ENCODE measurements at regions not wholly inside any gene's neighbourhood (a gene's known extent, or its start where the extent isn't known, plus 50 kb on each side); places are given as distances from the start of the nearest gene placed in this dataset.

DNA sequence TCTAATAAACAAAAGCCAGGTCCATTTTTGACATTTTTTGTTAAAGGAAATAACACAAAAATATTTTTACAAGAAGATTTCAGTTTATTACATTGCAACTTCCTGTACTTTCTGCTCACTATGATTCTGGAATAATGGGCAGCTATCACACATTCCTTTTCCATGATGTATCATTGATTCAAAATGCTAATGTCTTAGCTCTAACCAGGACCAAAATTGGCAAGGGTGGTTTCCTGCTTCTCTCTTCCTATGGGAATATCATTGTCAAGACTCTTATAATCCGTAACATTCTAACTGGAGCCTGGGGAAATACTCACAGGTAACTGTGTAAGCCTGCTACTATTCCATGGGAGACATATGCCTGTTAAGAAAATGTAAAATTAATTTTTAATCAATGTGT is 218.6 kb downstream of the DCAF12L2 start:
- no peak overlapping the region for H3K27ac ChIP-seq (ENCODE audit: insufficient read depth, low read depth, low read length)
- H4K20me1 ChIP-seq (replicated peaks; ENCODE audit: control insufficient read depth, extremely low read depth, insufficient read depth, low read length) = no peaks in the 10 kb centered on the region
- H3K4me2 ChIP-seq (ENCODE audit: insufficient read depth, low read length) = no peak overlapping the region
- H3K79me2 ChIP-seq (ENCODE audit: control insufficient read depth, insufficient read depth, low read length) = no peaks in the 10 kb centered on the region
- no peak overlapping the region for H2AFZ ChIP-seq (ENCODE audit: low read depth, low read length)
- ChIA-PET POLR2A (no interaction called here), CTCF (no interaction called here)
- no peaks in the 10 kb centered on the region for H3K4me1 ChIP-seq (ENCODE audit: control insufficient read depth, extremely low read depth, insufficient read depth, low read length)
- BruUV-seq (replicated peaks) = no TSS peak
- intact Hi-C loops (cut with micrococcal nuclease) (no loop called here), dilution Hi-C loops (cut with MboI; ENCODE audit: extremely low pct_ligation_motif_present, low sequenced_read_pairs) (no loop called here)
- no peak overlapping the region for H3K4me3 ChIP-seq (replicated peaks in 1 of 3; ENCODE audit: insufficient read depth in 1 of 3, low read depth in 1 of 3, low read length in 3 of 3)
- H3K36me3 ChIP-seq (ENCODE audit: control insufficient read depth in 2 of 2, extremely low read depth in 1 of 2, insufficient read depth in 2 of 2, low read length in 2 of 2) = no peaks in the 10 kb centered on the region
- no peak for TF ChIP-seq POLR2AphosphoS5 (IDR thresholded peaks at IDR 0.05; ENCODE audit: insufficient read depth, low read depth, low read length)
- TF ChIP-seq, protein P1, sequence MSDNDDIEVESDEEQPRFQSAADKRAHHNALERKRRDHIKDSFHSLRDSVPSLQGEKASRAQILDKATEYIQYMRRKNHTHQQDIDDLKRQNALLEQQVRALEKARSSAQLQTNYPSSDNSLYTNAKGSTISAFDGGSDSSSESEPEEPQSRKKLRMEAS (IDR thresholded peaks at IDR 0.05; ENCODE audit: insufficient read depth, insufficient read length) = no peak
- DNase-seq (ENCODE audit: low read depth, low spot score) (no peak), FAIRE-seq (no peak)
- no peaks in the 10 kb centered on the region for H3K9me3 ChIP-seq (replicated peaks; ENCODE audit: control insufficient read depth, insufficient read depth, low read length)
- H3K9me1 ChIP-seq (replicated peaks; ENCODE audit: control insufficient read depth, extremely low read depth, insufficient read depth, low read length) = no peaks in the 10 kb centered on the region
- no peak overlapping the region for H3K9ac ChIP-seq (replicated peaks; ENCODE audit: extremely low read depth, insufficient read depth, low read length)
- no peaks in the 10 kb centered on the region for H3K27me3 ChIP-seq (ENCODE audit: control insufficient read depth in 2 of 2, insufficient read depth in 2 of 2, low read length in 2 of 2)

DNA sequence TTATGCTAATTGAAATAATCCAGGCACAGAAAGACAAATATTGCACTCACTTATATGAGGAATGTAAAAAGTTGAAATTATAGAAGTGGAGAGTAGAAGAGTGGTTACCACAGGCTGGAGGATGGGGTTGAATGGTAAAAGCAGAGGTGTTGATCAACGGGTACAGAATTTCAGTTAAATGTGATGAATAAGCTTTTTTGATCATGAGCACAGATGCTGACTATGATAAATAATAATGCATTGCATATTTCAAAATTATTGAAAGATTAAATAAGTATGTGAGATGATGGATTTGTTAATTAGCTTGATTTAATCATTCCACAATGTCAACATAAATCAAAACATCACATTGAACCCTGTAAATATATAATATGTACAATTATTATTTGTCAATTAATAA is 213.1 kb downstream of the DCAF12L2 start:
- Histone ChIP-seq H3K4me3 (replicated peaks in 1 of 3; ENCODE audit: insufficient read depth in 1 of 3, low read depth in 1 of 3, low read length in 3 of 3) (no peak overlapping the region), H3K36me3 (ENCODE audit: control insufficient read depth in 2 of 2, extremely low read depth in 1 of 2, insufficient read depth in 2 of 2, low read length in 2 of 2) (no peaks in the 10 kb centered on the region), H3K9me1 (replicated peaks; ENCODE audit: control insufficient read depth, extremely low read depth, insufficient read depth, low read length) (no peaks in the 10 kb centered on the region), H2AFZ (ENCODE audit: low read depth, low read length) (no peak overlapping the region), H3K9me3 (replicated peaks; ENCODE audit: control insufficient read depth, insufficient read depth, low read length) (no peaks in the 10 kb centered on the region), H3K27ac (ENCODE audit: insufficient read depth, low read depth, low read length) (no peak overlapping the region), H3K4me2 (ENCODE audit: insufficient read depth, low read length) (no peak overlapping the region), H3K4me1 (ENCODE audit: control insufficient read depth, extremely low read depth, insufficient read depth, low read length) (no peaks in the 10 kb centered on the region), H3K27me3 (ENCODE audit: control insufficient read depth in 2 of 2, insufficient read depth in 2 of 2, low read length in 2 of 2) (no peaks in the 10 kb centered on the region), H3K9ac (replicated peaks; ENCODE audit: extremely low read depth, insufficient read depth, low read length) (no peak overlapping the region), H3K79me2 (ENCODE audit: control insufficient read depth, insufficient read depth, low read length) (no peaks in the 10 kb centered on the region), H4K20me1 (replicated peaks; ENCODE audit: control insufficient read depth, extremely low read depth, insufficient read depth, low read length) (no peaks in the 10 kb centered on the region)
- no peak for TF ChIP-seq POLR2A (IDR thresholded peaks at IDR 0.05; ENCODE audit: low read depth, low read length)
- no peak for TF ChIP-seq FOS (IDR thresholded peaks at IDR 0.05; ENCODE audit: borderline replicate concordance, insufficient read depth, low read length)
- no peak for TF ChIP-seq GATA2 (IDR thresholded peaks at IDR 0.05; ENCODE audit: insufficient read depth, insufficient read length, low read depth, low read length)
- TF ChIP-seq, protein P1 (IDR thresholded peaks at IDR 0.05; ENCODE audit: insufficient read depth, insufficient read length) = no peak
- no peak for TF ChIP-seq POLR2AphosphoS5 (IDR thresholded peaks at IDR 0.05; ENCODE audit: insufficient read depth, low read depth, low read length)
- TF ChIP-seq JUN (IDR thresholded peaks at IDR 0.05; ENCODE audit: borderline replicate concordance, insufficient read depth, insufficient read length, low read depth) = no peak
- TF ChIP-seq MYC (IDR thresholded peaks at IDR 0.05; ENCODE audit: low read depth, low read length) = no peak
- TF ChIP-seq, protein P2, sequence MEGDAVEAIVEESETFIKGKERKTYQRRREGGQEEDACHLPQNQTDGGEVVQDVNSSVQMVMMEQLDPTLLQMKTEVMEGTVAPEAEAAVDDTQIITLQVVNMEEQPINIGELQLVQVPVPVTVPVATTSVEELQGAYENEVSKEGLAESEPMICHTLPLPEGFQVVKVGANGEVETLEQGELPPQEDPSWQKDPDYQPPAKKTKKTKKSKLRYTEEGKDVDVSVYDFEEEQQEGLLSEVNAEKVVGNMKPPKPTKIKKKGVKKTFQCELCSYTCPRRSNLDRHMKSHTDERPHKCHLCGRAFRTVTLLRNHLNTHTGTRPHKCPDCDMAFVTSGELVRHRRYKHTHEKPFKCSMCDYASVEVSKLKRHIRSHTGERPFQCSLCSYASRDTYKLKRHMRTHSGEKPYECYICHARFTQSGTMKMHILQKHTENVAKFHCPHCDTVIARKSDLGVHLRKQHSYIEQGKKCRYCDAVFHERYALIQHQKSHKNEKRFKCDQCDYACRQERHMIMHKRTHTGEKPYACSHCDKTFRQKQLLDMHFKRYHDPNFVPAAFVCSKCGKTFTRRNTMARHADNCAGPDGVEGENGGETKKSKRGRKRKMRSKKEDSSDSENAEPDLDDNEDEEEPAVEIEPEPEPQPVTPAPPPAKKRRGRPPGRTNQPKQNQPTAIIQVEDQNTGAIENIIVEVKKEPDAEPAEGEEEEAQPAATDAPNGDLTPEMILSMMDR (IDR thresholded peaks at IDR 0.05; ENCODE audit: extremely low read depth in 1 of 2, insufficient read depth in 1 of 2, low read depth in 1 of 2, low read length in 2 of 2) = no peak
- TF ChIP-seq EZH2 (IDR thresholded peaks at IDR 0.05; ENCODE audit: borderline replicate concordance, low read depth, low read length, severe bottlenecking) = no peak
- FAIRE-seq (no peak), DNase-seq (ENCODE audit: low read depth, low spot score) (no peak)
- POLR2A ChIA-PET = no interaction called here
- intact Hi-C loops (cut with micrococcal nuclease) = no loop called here
- dilution Hi-C loops (cut with MboI; ENCODE audit: extremely low pct_ligation_motif_present, low sequenced_read_pairs) = no loop called here
- BruUV-seq (replicated peaks) = no TSS peak
- CTCF ChIA-PET = no interaction called here
